SK-N-MC (cell line): ENCODE measurements at regions not wholly inside any gene's neighbourhood (a gene's known extent, or its start where the extent isn't known, plus 50 kb on each side); places are given as distances from the start of the nearest gene placed in this dataset.

Source experiments
- EZH2 ChIP-seq: fragments of 200-600 bp; sonication (generic); IDR thresholded peaks from one replicate; pipeline ENCODE4 v1.6.1; 2017; ENCODE audit warnings: antibody characterized with exemption
- POLR2AphosphoS5 ChIP-seq: IDR thresholded peaks from 2 replicates; pipeline ENCODE4 v1.6.1; 2012; ENCODE audit warnings: mild to moderate bottlenecking, low read depth, low read length, borderline replicate concordance

DNA sequence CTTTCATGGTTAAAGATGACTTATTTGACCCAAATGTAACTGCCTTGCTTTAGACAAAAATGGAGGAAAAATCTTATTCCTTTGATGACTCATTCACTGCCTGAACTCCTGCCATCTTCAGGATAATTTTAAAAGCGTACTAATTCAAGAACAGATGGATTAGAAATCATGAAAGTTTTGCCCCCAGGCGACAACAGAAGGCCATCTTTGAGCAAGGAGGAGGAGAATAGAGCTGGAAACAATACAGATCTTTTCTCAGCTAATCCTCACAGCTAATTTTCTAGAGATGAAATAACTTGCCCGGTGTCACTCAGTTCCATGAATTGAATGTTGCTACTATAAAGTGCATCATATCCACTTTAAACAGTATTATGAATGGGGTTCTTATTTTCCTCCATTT, 324.7 kb upstream of the RARB start:
- TF ChIP-seq POLR2AphosphoS5: no peak
- no peak for TF ChIP-seq EZH2
